Activated T-helper 2 cell treated with anti-CD3 and anti-CD28 coated beads, Interferon-gamma antibody, Interleukin-2, Interleukin-4, amounts not matched to agents 10 μg/mL and 5 μg/mL and 100 μg/mL, durations not matched to agents 14 hours and 24 hours and 36 hours (primary cell): ENCODE measurements at regions not wholly inside any gene's neighbourhood (a gene's known extent, or its start where the extent isn't known, plus 50 kb on each side); places are given as distances from the start of the nearest gene placed in this dataset.
"Not testable (repeated sequence)": the region's sequence is repeated elsewhere in the genome, so short reads cannot be mapped to it uniquely, and the experiment has no call there.

Source experiments
- DNase-seq: peaks from one replicate; pipeline ENCODE4 v3.0.0; 2021; ENCODE audit warnings: low spot score
- H3K27ac Mint-ChIP-seq: one replicate; pipeline ENCODE4 v1.8.0; 2021; ENCODE audit warnings: mixed read lengths
- H3K27me3 Mint-ChIP-seq: one replicate; pipeline ENCODE4 v1.8.0; 2021; ENCODE audit warnings: low read depth, mixed read lengths
- H3K36me3 Mint-ChIP-seq: one replicate; pipeline ENCODE4 v1.8.0; 2021; ENCODE audit warnings: low read depth, mixed read lengths
- H3K4me1 Mint-ChIP-seq: one replicate; pipeline ENCODE4 v1.8.0; 2021; ENCODE audit warnings: low read depth, mixed read lengths
- H3K4me3 Mint-ChIP-seq: one replicate; pipeline ENCODE4 v1.8.0; 2021; ENCODE audit warnings: low read depth, mild to moderate bottlenecking, moderate library complexity, mixed read lengths
- H3K9me3 Mint-ChIP-seq: one replicate; pipeline ENCODE4 v1.8.0; 2021; ENCODE audit warnings: mixed read lengths
- intact Hi-C: fragments of 100-400 bp; cut with micrococcal nuclease; formaldehyde crosslinking; loops from one replicate; pipeline ENCODE4 v1.15.1; 2023

- H3K27me3 Mint-ChIP-seq = no peaks in the 10 kb centered on the region
- peaks cover 43% of the 10 kb centered on the region for H3K9me3 Mint-ChIP-seq
- H3K4me3 Mint-ChIP-seq = no peak overlapping the region
- H3K27ac Mint-ChIP-seq = no peak overlapping the region
- no peaks in the 10 kb centered on the region for H3K4me1 Mint-ChIP-seq
- H3K36me3 Mint-ChIP-seq = no peaks in the 10 kb centered on the region
- intact Hi-C loops = no loop called here
- no peak for DNase-seq
Measured at GRCh38 chr6:76166297-76166696, 93.8 kb upstream of the IMPG1 start.

GRCh38 chr6:76165471-76166221 lies 93.2 kb upstream of the IMPG1 start:
- Mint-ChIP-seq H3K4me1 (no peaks in the 10 kb centered on the region), H3K36me3 (no peaks in the 10 kb centered on the region), H3K27me3 (no peaks in the 10 kb centered on the region), H3K4me3 (no peak overlapping the region), H3K27ac (no peak overlapping the region), H3K9me3 (peaks cover 41% of the 10 kb centered on the region)
- no peak for DNase-seq
- intact Hi-C loops = no loop called here

GRCh38 chr6:76162811-76163210 lies 90.3 kb upstream of the IMPG1 start:
- Mint-ChIP-seq H3K4me1 (no peaks in the 10 kb centered on the region), H3K4me3 (no peak overlapping the region), H3K9me3 (peaks cover 48% of the 10 kb centered on the region), H3K27me3 (no peaks in the 10 kb centered on the region), H3K36me3 (no peaks in the 10 kb centered on the region), H3K27ac (no peak overlapping the region)
- DNase-seq = no peak
- intact Hi-C loops = no loop called here

GRCh38 chr6:76157800-76158199 lies 85.3 kb upstream of the IMPG1 start:
- H3K4me3 Mint-ChIP-seq, H3K36me3 Mint-ChIP-seq, DNase-seq, intact Hi-C loops, H3K27ac Mint-ChIP-seq, H3K27me3 Mint-ChIP-seq, H3K4me1 Mint-ChIP-seq: not testable (repeated sequence)
- peaks cover 52% of the 10 kb centered on the region for H3K9me3 Mint-ChIP-seq

- Mint-ChIP-seq H3K27ac (no peak overlapping the region), H3K4me1 (no peaks in the 10 kb centered on the region), H3K36me3 (no peaks in the 10 kb centered on the region), H3K9me3 (peaks cover 10% of the 10 kb centered on the region), H3K27me3 (no peaks in the 10 kb centered on the region), H3K4me3 (no peak overlapping the region)
- intact Hi-C loops = no loop called here
- DNase-seq = no peak
Measured at GRCh38 chr6:76135481-76135880, 63.0 kb upstream of the IMPG1 start.

GRCh38 chr6:76134651-76135050 lies 62.2 kb upstream of the IMPG1 start:
- DNase-seq = no peak
- H3K9me3 Mint-ChIP-seq = peaks cover 9% of the 10 kb centered on the region
- intact Hi-C loops = no loop called here
- H3K36me3 Mint-ChIP-seq = no peaks in the 10 kb centered on the region
- no peak overlapping the region for H3K27ac Mint-ChIP-seq
- H3K27me3 Mint-ChIP-seq = no peaks in the 10 kb centered on the region
- H3K4me1 Mint-ChIP-seq = no peaks in the 10 kb centered on the region
- no peak overlapping the region for H3K4me3 Mint-ChIP-seq

- Mint-ChIP-seq H3K27me3 (no peaks in the 10 kb centered on the region), H3K4me1 (no peaks in the 10 kb centered on the region), H3K36me3 (no peaks in the 10 kb centered on the region)
Measured at GRCh38 chr6:76124018-76124417, 51.6 kb upstream of the IMPG1 start.

More at GRCh38 chr6:76124018-76124417, 51.6 kb upstream of the IMPG1 start:
- Mint-ChIP-seq H3K9me3 (peaks cover 20% of the 10 kb centered on the region), H3K4me3 (no peak overlapping the region), H3K27ac (no peak overlapping the region)
- no peak for DNase-seq
- intact Hi-C loops = no loop called here
